Osteoblast (primary cell): ENCODE measurements at regions not wholly inside any gene's neighbourhood (a gene's known extent, or its start where the extent isn't known, plus 50 kb on each side); places are given as distances from the start of the nearest gene placed in this dataset.

Experiments used
- DNase-seq: peaks from one replicate; pipeline ENCODE4 v3.0.0; 2011; ENCODE audit warnings: low spot score, mixed read lengths; ENCODE audit not compliant: insufficient read length; ENCODE audit errors: missing footprints
- H2AFZ ChIP-seq: 2 replicates; pipeline ENCODE4 v1.6.0; 2011; ENCODE audit warnings: mild to moderate bottlenecking, low read length
- H3K27ac ChIP-seq: 2 replicates; pipeline ENCODE4 v1.5.1; 2011; ENCODE audit warnings: mild to moderate bottlenecking, low read depth, low read length, moderate library complexity
- H3K27me3 ChIP-seq: 2 replicates; pipeline ENCODE4 v1.6.0; 2012; ENCODE audit warnings: mild to moderate bottlenecking, control low read depth, inconsistent platforms, low read length, moderate library complexity; ENCODE audit not compliant: insufficient read depth
- H3K36me3 ChIP-seq: 2 replicates; pipeline ENCODE4 v1.5.1; 2011; ENCODE audit warnings: mild to moderate bottlenecking, low read length, control low read depth, moderate library complexity; ENCODE audit not compliant: insufficient read depth
- H3K4me1 ChIP-seq: 2 replicates; pipeline ENCODE4 v1.5.1; 2011; ENCODE audit warnings: mild to moderate bottlenecking, low read length, control low read depth, moderate library complexity; ENCODE audit not compliant: insufficient read depth
- H3K4me2 ChIP-seq: 2 replicates; pipeline ENCODE4 v1.6.0; 2011; ENCODE audit warnings: mild to moderate bottlenecking, low read length; ENCODE audit not compliant: insufficient read depth
- H3K4me3 ChIP-seq: fragments of 200-600 bp; sonication (generic); 3 replicates; pipeline ENCODE4 v1.5.1; 2012; ENCODE audit warnings: mild to moderate bottlenecking, low read length, inconsistent platforms; ENCODE audit not compliant: insufficient read depth
- H3K79me2 ChIP-seq: 2 replicates; pipeline ENCODE4 v1.6.0; 2012; ENCODE audit warnings: mild to moderate bottlenecking, low read length, control low read depth, inconsistent platforms; ENCODE audit not compliant: insufficient read depth
- H3K9me3 ChIP-seq: 2 replicates; pipeline ENCODE4 v1.5.1; 2011; ENCODE audit warnings: low read depth, low read length, control low read depth
- H4K20me1 ChIP-seq: 2 replicates; pipeline ENCODE4 v1.6.0; 2012; ENCODE audit warnings: mild to moderate bottlenecking, low read length, control low read depth; ENCODE audit not compliant: insufficient read depth
- CTCF ChIP-seq: IDR thresholded peaks from 2 replicates; pipeline ENCODE4 v1.5.1; 2011; ENCODE audit warnings: mild to moderate bottlenecking, low read depth, low read length, moderate library complexity; ENCODE audit errors: extremely low read depth

- Histone ChIP-seq H2AFZ (no peak overlapping the region), H3K79me2 (no peaks in the 10 kb centered on the region), H3K9me3 (no peaks in the 10 kb centered on the region), H3K4me2 (no peak overlapping the region), H3K4me3 (no peak overlapping the region), H3K4me1 (peaks cover 14% of the 10 kb centered on the region), H3K27ac (no peak overlapping the region), H4K20me1 (no peaks in the 10 kb centered on the region), H3K36me3 (no peaks in the 10 kb centered on the region), H3K27me3 (no peaks in the 10 kb centered on the region)
- TF ChIP-seq CTCF = no peak
- DNase-seq = no peak
Observed at GRCh38 chr7:115632636-115633035, 397.9 kb downstream of the TFEC start.

GRCh38 chr7:115631782-115632181 is 398.8 kb downstream of the TFEC start:
- no peak for TF ChIP-seq CTCF
- Histone ChIP-seq H3K4me3 (no peak overlapping the region), H3K9me3 (no peaks in the 10 kb centered on the region), H3K36me3 (no peaks in the 10 kb centered on the region), H3K4me2 (no peak overlapping the region), H3K4me1 (peaks cover 14% of the 10 kb centered on the region), H2AFZ (no peak overlapping the region), H4K20me1 (no peaks in the 10 kb centered on the region), H3K79me2 (no peaks in the 10 kb centered on the region), H3K27ac (no peak overlapping the region), H3K27me3 (no peaks in the 10 kb centered on the region)
- DNase-seq = no peak

- Histone ChIP-seq H3K4me3 (no peak overlapping the region), H3K4me1 (peaks cover 6% of the 10 kb centered on the region), H3K27ac (no peak overlapping the region), H4K20me1 (no peaks in the 10 kb centered on the region), H3K36me3 (no peaks in the 10 kb centered on the region), H3K27me3 (no peaks in the 10 kb centered on the region), H3K9me3 (no peaks in the 10 kb centered on the region), H2AFZ (no peak overlapping the region), H3K79me2 (no peaks in the 10 kb centered on the region), H3K4me2 (no peak overlapping the region)
- DNase-seq = no peak
- TF ChIP-seq CTCF = no peak
Observed at GRCh38 chr7:115630049-115630448, 400.5 kb downstream of the TFEC start.

- Histone ChIP-seq H3K27ac (no peak overlapping the region), H4K20me1 (no peaks in the 10 kb centered on the region), H3K27me3 (no peaks in the 10 kb centered on the region), H3K79me2 (no peaks in the 10 kb centered on the region), H3K4me1 (peaks cover 10% of the 10 kb centered on the region), H3K4me2 (no peak overlapping the region), H3K9me3 (no peaks in the 10 kb centered on the region), H3K36me3 (no peaks in the 10 kb centered on the region), H2AFZ (no peak overlapping the region), H3K4me3 (no peak overlapping the region)
- DNase-seq = peak; percentile 23
- no peak for TF ChIP-seq CTCF
Observed at GRCh38 chr7:115618676-115619075, 411.9 kb downstream of the TFEC start.
